Esophagus muscularis mucosa (tissue), 3 donors: ENCODE measurements at regions not wholly inside any gene's neighbourhood (a gene's known extent, or its start where the extent isn't known, plus 50 kb on each side); places are given as distances from the start of the nearest gene placed in this dataset.

Experiments used
- POLR2A ChIP-seq: fragments of 450-650 bp; IDR thresholded peaks from one replicate; pipeline ENCODE4 v1.6.1; 2017; ENCODE audit warnings: antibody characterized with exemption, moderate library complexity, mild to moderate bottlenecking, low read depth
- TF ChIP-seq, protein P1 (sequence below), 3 experiments: fragments of 200-600 bp in 2 of 3; fragments of 450-650 bp in 1 of 3; sonication (generic) in 2 of 3; IDR thresholded peaks; one replicate each; pipeline ENCODE4 v1.5.1; 2017 to 2019; ENCODE audit warnings: antibody characterized with exemption in 3 of 3, mild to moderate bottlenecking in 2 of 3, moderate library complexity in 1 of 3

DNA sequence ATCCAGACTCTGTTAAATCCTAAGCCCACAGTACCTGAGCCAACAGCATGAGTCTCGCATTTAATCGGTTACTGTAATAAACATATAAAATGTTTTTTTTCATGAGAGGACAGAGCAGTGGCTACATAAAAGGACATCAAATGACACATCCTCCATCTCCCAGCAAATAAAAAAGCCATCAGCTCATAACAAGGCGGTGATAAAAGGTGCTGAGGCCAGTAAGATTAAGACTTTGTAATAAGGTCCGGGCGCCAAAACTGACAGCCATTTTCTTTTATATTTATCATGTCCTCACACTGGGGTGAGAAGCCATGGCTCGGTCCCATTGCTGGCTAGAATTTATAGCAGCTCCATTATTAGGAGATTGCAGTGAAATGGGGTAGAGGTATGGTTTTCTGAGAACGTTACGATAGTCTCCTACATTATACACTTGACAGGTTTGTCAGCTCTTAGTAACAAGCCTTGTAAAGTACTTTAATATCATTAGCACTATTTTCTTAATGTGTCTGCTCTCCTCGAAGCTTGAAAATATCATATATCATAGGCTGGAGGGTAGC is 977.8 kb upstream of the NR2F2 start:
- TF ChIP-seq, protein P1, sequence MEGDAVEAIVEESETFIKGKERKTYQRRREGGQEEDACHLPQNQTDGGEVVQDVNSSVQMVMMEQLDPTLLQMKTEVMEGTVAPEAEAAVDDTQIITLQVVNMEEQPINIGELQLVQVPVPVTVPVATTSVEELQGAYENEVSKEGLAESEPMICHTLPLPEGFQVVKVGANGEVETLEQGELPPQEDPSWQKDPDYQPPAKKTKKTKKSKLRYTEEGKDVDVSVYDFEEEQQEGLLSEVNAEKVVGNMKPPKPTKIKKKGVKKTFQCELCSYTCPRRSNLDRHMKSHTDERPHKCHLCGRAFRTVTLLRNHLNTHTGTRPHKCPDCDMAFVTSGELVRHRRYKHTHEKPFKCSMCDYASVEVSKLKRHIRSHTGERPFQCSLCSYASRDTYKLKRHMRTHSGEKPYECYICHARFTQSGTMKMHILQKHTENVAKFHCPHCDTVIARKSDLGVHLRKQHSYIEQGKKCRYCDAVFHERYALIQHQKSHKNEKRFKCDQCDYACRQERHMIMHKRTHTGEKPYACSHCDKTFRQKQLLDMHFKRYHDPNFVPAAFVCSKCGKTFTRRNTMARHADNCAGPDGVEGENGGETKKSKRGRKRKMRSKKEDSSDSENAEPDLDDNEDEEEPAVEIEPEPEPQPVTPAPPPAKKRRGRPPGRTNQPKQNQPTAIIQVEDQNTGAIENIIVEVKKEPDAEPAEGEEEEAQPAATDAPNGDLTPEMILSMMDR (IDR thresholded peaks at IDR 0.05): no peak
- TF ChIP-seq POLR2A: no peak
